H1 (cell line): ENCODE measurements at regions not wholly inside any gene's neighbourhood (a gene's known extent, or its start where the extent isn't known, plus 50 kb on each side); places are given as distances from the start of the nearest gene placed in this dataset.

Experiments used
- CHD2 ChIP-seq: IDR thresholded peaks from 2 replicates; pipeline ENCODE4 v1.6.1; 2012; ENCODE audit warnings: low read length, improper control_type of control experiment
- CTBP2 ChIP-seq: IDR thresholded peaks from 2 replicates; pipeline ENCODE4 v1.7.0; 2011; ENCODE audit warnings: borderline replicate concordance, mild to moderate bottlenecking, moderate library complexity, mixed read lengths, low read length; ENCODE audit not compliant: insufficient read depth, insufficient read length
- GABPA ChIP-seq: IDR thresholded peaks from 2 replicates; pipeline ENCODE4 v1.6.1; 2011; ENCODE audit warnings: mild to moderate bottlenecking, low read length, moderate library complexity, borderline replicate concordance; ENCODE audit not compliant: insufficient read depth
- SRF ChIP-seq: IDR thresholded peaks from 2 replicates; pipeline ENCODE4 v1.6.1; 2011; ENCODE audit warnings: mild to moderate bottlenecking, low read depth, low read length, moderate library complexity
- TBP ChIP-seq: IDR thresholded peaks from 2 replicates; pipeline ENCODE4 v1.6.1; 2011; ENCODE audit warnings: low read depth, low read length, improper control_type of control experiment
- YY1 ChIP-seq: IDR thresholded peaks from 2 replicates; pipeline ENCODE4 v1.6.1; 2011; ENCODE audit warnings: low read depth, mild to moderate bottlenecking, low read length
- ZNF274 ChIP-seq: IDR thresholded peaks from 2 replicates; pipeline ENCODE4 v1.7.0; 2012; ENCODE audit warnings: low read length, borderline replicate concordance; ENCODE audit errors: extremely low read depth

GRCh38 chr9:108053555-108054061 is 564.0 kb upstream of the KLF4 start (continued):
- no peak for TF ChIP-seq CHD2
- no peak for TF ChIP-seq GABPA
- TF ChIP-seq CTBP2 = no peak
- no peak for TF ChIP-seq YY1
- no peak for TF ChIP-seq ZNF274
- no peak for TF ChIP-seq SRF
- no peak for TF ChIP-seq TBP
